GM12878 (cell line): ENCODE measurements at regions not wholly inside any gene's neighbourhood (a gene's known extent, or its start where the extent isn't known, plus 50 kb on each side); places are given as distances from the start of the nearest gene placed in this dataset.

Experiments
- ATAC-seq: fragments of 200-7000 bp; cut with Tn5 transposase; 3 replicates; pipeline ENCODE4 v1.9.1; 2020; ENCODE audit warnings: mild to moderate bottlenecking, moderate library complexity
- BruUV-seq: library from RNA; stranded (reverse); fragments of 400-500 nt; replicated peaks from 2 replicates; lab custom pipeline; 2021; lab: Mats Ljungman, UMichigan
- CTCF ChIA-PET: fragments of 300-600 bp; sonication (Branson Sonifier 250); formaldehyde crosslinking; extraction: SDS; loops from one replicate; lab custom pipeline; 2021; ENCODE audit warnings: inconsistent platforms; lab: Yijun Ruan, JAX
- POLR2A ChIA-PET: fragments of 350-600 bp; formaldehyde crosslinking; extraction: SDS; loops from one replicate; lab custom pipeline; 2021; ENCODE audit warnings: inconsistent platforms; lab: Charles Lee
- RAD21 ChIA-PET: fragments of 300-600 bp; sonication (Branson Sonifier 250); formaldehyde crosslinking; loops from one replicate; lab custom pipeline; 2023; ENCODE audit warnings: antibody characterized with exemption; ENCODE audit not compliant: unreplicated experiment; lab: Charles Lee
- SMC1A ChIA-PET: fragments of 300-600 bp; sonication (Branson Sonifier 250); formaldehyde crosslinking; loops from one replicate; lab custom pipeline; 2023; ENCODE audit not compliant: unreplicated experiment, uncharacterized antibody; lab: Charles Lee
- DNase-seq: peaks from one replicate; pipeline ENCODE4 v3.0.0-alpha.2; 2011; ENCODE audit warnings: low read depth, low spot score
- FAIRE-seq: peaks from 3 replicates; lab custom pipeline; 2011; peaks lifted over from hg19 to GRCh38; lab: Jason Lieb, UNC
- H2AFZ ChIP-seq: 2 replicates; pipeline ENCODE4 v1.6.0; 2011; ENCODE audit warnings: low read depth, low read length, control low read depth; ENCODE audit not compliant: control insufficient read depth
- H3K27ac ChIP-seq: 2 replicates; pipeline ENCODE4 v1.5.1; 2011; ENCODE audit warnings: control low read depth; ENCODE audit not compliant: control insufficient read depth, insufficient read depth
- H3K27me3 ChIP-seq, 2 experiments: replicated peaks in 1 of 2; 2 replicates each; pipeline versions ENCODE4 v1.6.0 to v1.6.1; 2011; ENCODE audit warnings: low read length in 1 of 2; ENCODE audit not compliant: control insufficient read depth in 2 of 2, insufficient read depth in 2 of 2
- H3K36me3 ChIP-seq, 2 experiments: 2 replicates each; pipeline ENCODE4 v1.5.1; 2011; ENCODE audit warnings: low read length in 1 of 2; ENCODE audit not compliant: control insufficient read depth in 2 of 2, insufficient read depth in 2 of 2
- H3K4me1 ChIP-seq: 2 replicates; pipeline ENCODE4 v1.6.1; 2011; ENCODE audit warnings: mild to moderate bottlenecking, low read length, moderate library complexity, mixed read lengths; ENCODE audit not compliant: control insufficient read depth, insufficient read depth
- H3K4me2 ChIP-seq: 2 replicates; pipeline ENCODE4 v1.6.0; 2011; ENCODE audit warnings: control low read depth; ENCODE audit not compliant: control insufficient read depth, insufficient read depth
- H3K4me3 ChIP-seq: fragments of 200-600 bp; sonication (generic); 2 replicates; pipeline ENCODE4 v1.5.1; 2016
- H3K79me2 ChIP-seq: 2 replicates; pipeline ENCODE4 v1.6.0; 2011; ENCODE audit warnings: low read length; ENCODE audit not compliant: control insufficient read depth, insufficient read depth
- H3K9ac ChIP-seq: 2 replicates; pipeline ENCODE4 v1.8.0; 2011; ENCODE audit warnings: low read length, control low read depth, mixed read lengths; ENCODE audit not compliant: control insufficient read depth, insufficient read depth
- H3K9me3 ChIP-seq: replicated peaks from 3 replicates; pipeline ENCODE4 v1.5.1; 2011; ENCODE audit warnings: mild to moderate bottlenecking, low read length; ENCODE audit not compliant: control insufficient read depth, insufficient read depth
- H4K20me1 ChIP-seq: 2 replicates; pipeline ENCODE4 v1.6.0; 2011; ENCODE audit not compliant: control insufficient read depth, insufficient read depth
- CBX3 ChIP-seq: fragments of 200-600 bp; sonication (generic); IDR thresholded peaks from 2 replicates; pipeline ENCODE4 v1.6.1; 2016; ENCODE audit warnings: low read depth, borderline replicate concordance
- DPF2 ChIP-seq: fragments of 450-650 bp; IDR thresholded peaks from 2 replicates; pipeline ENCODE4 v1.6.1; 2017; ENCODE audit warnings: mild to moderate bottlenecking
- ELK1 ChIP-seq: IDR thresholded peaks from 2 replicates; pipeline ENCODE4 v1.6.1; 2012; ENCODE audit warnings: low read depth, low read length, improper control_type of control experiment
- FOXM1 ChIP-seq: IDR thresholded peaks from 2 replicates; pipeline ENCODE4 v1.6.1; 2012; ENCODE audit warnings: low read depth, mild to moderate bottlenecking, inconsistent platforms, low read length, moderate library complexity
- HDAC6 ChIP-seq: fragments of 200-600 bp; sonication (generic); IDR thresholded peaks from one replicate; pipeline ENCODE4 v1.8.0; 2017; ENCODE audit warnings: antibody characterized with exemption; ENCODE audit not compliant: unreplicated experiment
- IKZF1 ChIP-seq: fragments of 450-650 bp; conservative IDR thresholded peaks from 2 replicates; pipeline ENCODE4 v1.6.1; 2017; ENCODE audit warnings: antibody characterized with exemption, mild to moderate bottlenecking
- IKZF2 ChIP-seq, 2 experiments: fragments of 450-650 bp; IDR thresholded peaks; 2 replicates each; pipeline ENCODE4 v1.6.1; 2017; ENCODE audit warnings: mild to moderate bottlenecking in 2 of 2, moderate library complexity in 2 of 2
- MEF2A ChIP-seq: IDR thresholded peaks from 2 replicates; pipeline ENCODE4 v1.6.1; 2011; ENCODE audit warnings: low read depth, mild to moderate bottlenecking, low read length, moderate library complexity; ENCODE audit not compliant: insufficient read depth
- MTA3 ChIP-seq: IDR thresholded peaks from 2 replicates; pipeline ENCODE4 v1.6.1; 2012; ENCODE audit warnings: low read length, inconsistent platforms, borderline replicate concordance
- NFXL1 ChIP-seq: fragments of 450-650 bp; IDR thresholded peaks from 2 replicates; pipeline ENCODE4 v1.6.1; 2017; ENCODE audit warnings: antibody characterized with exemption, mild to moderate bottlenecking, borderline replicate concordance
- PAX8 ChIP-seq: fragments of 450-650 bp; IDR thresholded peaks from 2 replicates; pipeline ENCODE4 v1.6.1; 2017; ENCODE audit warnings: mild to moderate bottlenecking, moderate library complexity
- PRDM15 ChIP-seq: fragments of 450-650 bp; formaldehyde crosslinking; IDR thresholded peaks from 2 replicates; pipeline ENCODE4 v1.4.0; 2020; ENCODE audit warnings: mild to moderate bottlenecking, moderate library complexity
- RUNX3 ChIP-seq: IDR thresholded peaks from 2 replicates; pipeline ENCODE4 v1.6.1; 2012; ENCODE audit warnings: low read length, inconsistent platforms
- SMAD1 ChIP-seq: fragments of 450-650 bp; IDR thresholded peaks from 2 replicates; pipeline ENCODE4 v1.6.1; 2018; ENCODE audit warnings: mild to moderate bottlenecking, low read depth; ENCODE audit not compliant: partially characterized antibody
- SMAD5 ChIP-seq: IDR thresholded peaks from 2 replicates; pipeline ENCODE4 v1.6.1; 2016; ENCODE audit warnings: antibody characterized with exemption, low read depth
- SP1 ChIP-seq: IDR thresholded peaks from one replicate; pipeline ENCODE4 v1.6.1; 2011; ENCODE audit warnings: low read depth, low read length
- SREBF1 ChIP-seq: IDR thresholded peaks from 2 replicates; pipeline ENCODE4 v1.6.1; 2012; ENCODE audit warnings: mild to moderate bottlenecking, low read length
- TAF1 ChIP-seq: IDR thresholded peaks from 2 replicates; pipeline ENCODE4 v1.6.1; 2011; ENCODE audit warnings: mild to moderate bottlenecking, low read depth, low read length, borderline replicate concordance
- YY1 ChIP-seq: IDR thresholded peaks from 2 replicates; pipeline ENCODE4 v1.6.1; 2011; ENCODE audit warnings: low read depth, mild to moderate bottlenecking, low read length
- in situ Hi-C: fragments of 300-500 bp; cut with MboI; formaldehyde crosslinking; loops from 9 replicates; pipeline ENCODE4 v1.14.3; 2018; ENCODE audit warnings: mixed read lengths
- intact Hi-C: fragments of 100-400 bp; cut with micrococcal nuclease; formaldehyde crosslinking; loops from one replicate; pipeline ENCODE4 v1.14.2; 2022; ENCODE audit not compliant: unreplicated experiment

- RAD21 ChIA-PET: interaction anchor here (1.1 kb wide), 1 partner anchor 133 kb away, joined by 3 read pairs; no protein-coding TSS in a partner anchor
- Histone ChIP-seq H3K4me1 (peaks cover 9% of the 10 kb centered on the region; the same call in 1 of the 2 replicates), H3K9me3 (no peaks in the 10 kb centered on the region; the same call in 2 of the 3 replicates), H3K27me3 (no peaks in the 10 kb centered on the region), H3K4me3 (no peak overlapping the region), H3K9ac (no peak overlapping the region), H4K20me1 (no peaks in the 10 kb centered on the region), H2AFZ (no peak overlapping the region), H3K4me2 (no peak overlapping the region), H3K79me2 (no peaks in the 10 kb centered on the region), H3K27ac (no peak overlapping the region; the same call in 1 of the 2 replicates), H3K36me3 (no peaks in the 10 kb centered on the region)
- intact Hi-C loops: no loop called here
- in situ Hi-C loops: no loop called here
- DNase-seq (no peak), ATAC-seq (peak; percentile 63), FAIRE-seq (no peak)
- CTCF ChIA-PET: interaction anchor here (1.0 to 2.1 kb wide), 5 partner anchors 17 to 184 kb away, joined by 3 to 6 read pairs (median 3); no protein-coding TSS in a partner anchor
- SMC1A ChIA-PET: interaction anchor here (0.8 to 3.9 kb wide), 7 partner anchors 12 to 123 kb away, joined by 3 to 18 read pairs (median 5); no protein-coding TSS in a partner anchor
- POLR2A ChIA-PET: interaction anchor here (0.6 kb wide), 1 partner anchor 67 kb away, joined by 5 read pairs; no protein-coding TSS in a partner anchor
- TF ChIP-seq SMAD1 (no peak), MEF2A (0 out of 2 replicates have a peak, but pooled peaks have one; percentile 26), PRDM15 (CRISPR knock-in tag) (no peak), HDAC6 (no peak), IKZF1 (0 out of 2 replicates have a peak, but pooled peaks have one; percentile 21), FOXM1 (no peak), SREBF1 (no peak), CBX3 (no peak), ELK1 (no peak), SP1 (no peak), PAX8 (no peak), DPF2 (0 out of 2 replicates have a peak, but pooled peaks have one; percentile 14), MTA3 (no peak), SMAD5 (no peak), TAF1 (no peak), IKZF2 (IDR thresholded peaks at IDR 0.05) (peak in 1 of 2 experiments; percentile 7; a peak in 1 of 4 replicates), NFXL1 (no peak), YY1 (no peak), RUNX3 (peak; percentile 46; the same call in 1 of the 2 replicates)
- no TSS peak for BruUV-seq
These were observed 75.2 kb upstream of the CPEB4 start for GRCh38 chr5:173812811-173813550.
